Testis (tissue), 2 donors: ENCODE measurements at regions not wholly inside any gene's neighbourhood (a gene's known extent, or its start where the extent isn't known, plus 50 kb on each side); places are given as distances from the start of the nearest gene placed in this dataset.

Source experiments
- DNase-seq: peaks from one replicate; pipeline ENCODE4 v3.0.0-alpha.2; 2019
- H3K27ac ChIP-seq, 2 donors: fragments of 200-600 bp; sonication (generic); one replicate each; pipeline ENCODE4 v1.5.1; 2019
- H3K27me3 ChIP-seq: fragments of 200-600 bp; sonication (generic); one replicate; pipeline ENCODE4 v1.5.1; 2019
- H3K36me3 ChIP-seq: fragments of 200-600 bp; sonication (generic); one replicate; pipeline ENCODE4 v1.5.1; 2017; ENCODE audit warnings: low read depth; ENCODE audit errors: missing control alignments
- H3K4me1 ChIP-seq: fragments of 200-600 bp; sonication (generic); one replicate; pipeline ENCODE4 v1.5.1; 2019
- H3K4me3 ChIP-seq, 2 donors: fragments of 200-600 bp; sonication (generic); one replicate each; pipeline ENCODE4 v1.5.1; 2017 to 2019
- H3K9me3 ChIP-seq: fragments of 200-600 bp; sonication (generic); one replicate; pipeline ENCODE4 v1.5.1; 2017
- POLR2A ChIP-seq: fragments of 450-650 bp; IDR thresholded peaks from one replicate; pipeline ENCODE4 v1.6.1; 2017; ENCODE audit warnings: antibody characterized with exemption, mild to moderate bottlenecking, moderate library complexity
- WGBS, 2 donors: methylation state at CpG; one replicate each; pipeline ENCODE4 v1.1.5; 2018; 5-methylcytosine and 5-hydroxymethylcytosine counted together
- intact Hi-C: fragments of 100-400 bp; cut with DNase I; formaldehyde crosslinking; loops from one replicate; pipeline ENCODE4 v1.15.1; 2023; ENCODE audit warnings: low total_unique reads
- TF ChIP-seq, protein P1 (sequence below), 3 experiments: fragments of 450-650 bp in 2 of 3; fragments of 200-600 bp in 1 of 3; sonication (generic) in 1 of 3; IDR thresholded peaks; one replicate each; pipeline ENCODE4 v1.5.1; 2016 to 2019; ENCODE audit warnings: antibody characterized with exemption in 3 of 3, mild to moderate bottlenecking in 2 of 3, moderate library complexity in 1 of 3

DNA sequence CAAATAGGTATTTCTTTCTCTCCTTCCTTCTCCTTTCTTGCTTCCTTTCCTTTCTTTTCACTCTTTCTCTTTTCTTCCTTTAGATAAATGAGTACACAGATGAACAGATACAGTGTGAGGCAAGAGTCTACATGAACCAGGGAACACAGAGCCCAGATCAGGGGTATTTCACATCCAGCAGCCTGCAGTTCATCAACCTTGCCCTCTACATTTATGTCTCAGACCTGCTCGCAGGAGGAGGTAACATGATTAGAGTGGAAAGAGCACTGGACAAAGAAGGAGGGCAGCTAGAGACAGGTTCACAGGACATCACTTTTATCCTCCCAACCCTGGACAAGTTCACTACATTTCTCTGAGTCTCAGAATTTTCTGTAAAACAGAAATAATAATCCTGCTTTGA, 773.1 kb downstream of the NTRK3 start:
- 74 to 86% methylated on average over 1 of the region's 1 CpG for WGBS, 2 donors
- Histone ChIP-seq H3K4me1 (no peaks in the 10 kb centered on the region), H3K36me3 (no peaks in the 10 kb centered on the region), H3K4me3 (no peak overlapping the region), H3K27me3 (no peaks in the 10 kb centered on the region), H3K9me3 (no peaks in the 10 kb centered on the region), H3K27ac (no peak overlapping the region)
- TF ChIP-seq POLR2A: no peak
- TF ChIP-seq, protein P1, sequence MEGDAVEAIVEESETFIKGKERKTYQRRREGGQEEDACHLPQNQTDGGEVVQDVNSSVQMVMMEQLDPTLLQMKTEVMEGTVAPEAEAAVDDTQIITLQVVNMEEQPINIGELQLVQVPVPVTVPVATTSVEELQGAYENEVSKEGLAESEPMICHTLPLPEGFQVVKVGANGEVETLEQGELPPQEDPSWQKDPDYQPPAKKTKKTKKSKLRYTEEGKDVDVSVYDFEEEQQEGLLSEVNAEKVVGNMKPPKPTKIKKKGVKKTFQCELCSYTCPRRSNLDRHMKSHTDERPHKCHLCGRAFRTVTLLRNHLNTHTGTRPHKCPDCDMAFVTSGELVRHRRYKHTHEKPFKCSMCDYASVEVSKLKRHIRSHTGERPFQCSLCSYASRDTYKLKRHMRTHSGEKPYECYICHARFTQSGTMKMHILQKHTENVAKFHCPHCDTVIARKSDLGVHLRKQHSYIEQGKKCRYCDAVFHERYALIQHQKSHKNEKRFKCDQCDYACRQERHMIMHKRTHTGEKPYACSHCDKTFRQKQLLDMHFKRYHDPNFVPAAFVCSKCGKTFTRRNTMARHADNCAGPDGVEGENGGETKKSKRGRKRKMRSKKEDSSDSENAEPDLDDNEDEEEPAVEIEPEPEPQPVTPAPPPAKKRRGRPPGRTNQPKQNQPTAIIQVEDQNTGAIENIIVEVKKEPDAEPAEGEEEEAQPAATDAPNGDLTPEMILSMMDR (IDR thresholded peaks at IDR 0.05): no peak
- DNase-seq: no peak
- intact Hi-C loops: no loop called here

GRCh38 chr15:87481126-87481525, 775.4 kb downstream of the NTRK3 start:
- H3K4me1 ChIP-seq: no peaks in the 10 kb centered on the region
- intact Hi-C loops: no loop called here
- TF ChIP-seq, protein P1 (IDR thresholded peaks at IDR 0.05): no peak
- TF ChIP-seq POLR2A: no peak
- no peak overlapping the region for H3K4me3 ChIP-seq
- H3K27me3 ChIP-seq: no peaks in the 10 kb centered on the region
- 66 to 72% methylated on average over 3 of the region's 3 CpGs for WGBS, 2 donors
- no peaks in the 10 kb centered on the region for H3K36me3 ChIP-seq
- no peak for DNase-seq
- no peaks in the 10 kb centered on the region for H3K9me3 ChIP-seq
- H3K27ac ChIP-seq: no peak overlapping the region

- TF ChIP-seq POLR2A: no peak
- TF ChIP-seq, protein P1 (IDR thresholded peaks at IDR 0.05): no peak
- intact Hi-C loops: no loop called here
- DNase-seq: no peak
- Histone ChIP-seq H3K27me3 (no peaks in the 10 kb centered on the region), H3K27ac (no peak overlapping the region), H3K4me3 (no peak overlapping the region), H3K4me1 (no peaks in the 10 kb centered on the region), H3K9me3 (no peaks in the 10 kb centered on the region), H3K36me3 (no peaks in the 10 kb centered on the region)
- 85 to 95% methylated on average over 2 of the region's 2 CpGs for WGBS, 2 donors
These were observed 777.9 kb downstream of the NTRK3 start for GRCh38 chr15:87478687-87479072.

- 35 to 38% methylated on average over 8 of the region's 8 CpGs for WGBS, 2 donors
- no peak overlapping the region for H3K4me3 ChIP-seq
- TF ChIP-seq, protein P1 (IDR thresholded peaks at IDR 0.05): no peak
- no peak for TF ChIP-seq POLR2A
- no peaks in the 10 kb centered on the region for H3K27me3 ChIP-seq
- H3K27ac ChIP-seq: no peak overlapping the region
- DNase-seq: peak; percentile 55
- no peaks in the 10 kb centered on the region for H3K9me3 ChIP-seq
- no peaks in the 10 kb centered on the region for H3K4me1 ChIP-seq
- intact Hi-C loops: no loop called here
- no peaks in the 10 kb centered on the region for H3K36me3 ChIP-seq
These were observed 778.5 kb downstream of the NTRK3 start for GRCh38 chr15:87477737-87478686.

DNA sequence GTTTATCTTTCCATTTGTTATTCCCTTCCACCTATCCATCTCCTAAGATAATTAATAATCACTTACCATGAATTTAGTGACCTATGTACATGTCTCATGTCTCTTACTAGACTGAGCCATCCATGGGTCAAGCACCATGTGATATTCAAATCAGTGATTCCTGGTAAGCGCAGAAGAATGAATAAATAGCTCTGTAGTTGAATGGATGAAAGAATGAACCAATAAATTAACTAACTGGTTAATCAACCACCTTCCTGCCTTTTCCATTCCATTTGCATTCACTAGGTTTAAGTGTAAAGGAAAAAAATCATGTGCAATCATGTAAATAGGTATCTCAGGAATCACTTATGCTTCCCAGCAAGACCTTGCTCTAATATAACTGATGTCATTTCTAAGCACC, 779.5 kb downstream of the NTRK3 start:
- no peak for DNase-seq
- Histone ChIP-seq H3K27ac (no peak overlapping the region), H3K4me3 (no peak overlapping the region), H3K36me3 (no peaks in the 10 kb centered on the region), H3K4me1 (no peaks in the 10 kb centered on the region), H3K9me3 (no peaks in the 10 kb centered on the region), H3K27me3 (no peaks in the 10 kb centered on the region)
- no peak for TF ChIP-seq POLR2A
- TF ChIP-seq, protein P1 (IDR thresholded peaks at IDR 0.05): no peak
- WGBS, 2 donors: 90 to 98% methylated on average over 1 of the region's 1 CpG
- intact Hi-C loops: no loop called here
